Activated naive CD4-positive, alpha-beta T cell treated with anti-CD3 and anti-CD28 coated beads for 36 hours (primary cell): ENCODE measurements at regions not wholly inside any gene's neighbourhood (a gene's known extent, or its start where the extent isn't known, plus 50 kb on each side); places are given as distances from the start of the nearest gene placed in this dataset.

Experiments used
- CTCF ChIA-PET: fragments of 350-600 bp; sonication (Branson Sonifier 250); formaldehyde crosslinking; loops from one replicate; lab custom pipeline; 2021; ENCODE audit warnings: antibody characterized with exemption; lab: Charles Lee
- DNase-seq: peaks from one replicate; pipeline ENCODE4 v3.0.0-alpha.2; 2020
- H3K27ac Mint-ChIP-seq: one replicate; pipeline ENCODE4 v1.8.0; 2021; ENCODE audit warnings: mild to moderate bottlenecking, mixed read lengths
- H3K27me3 Mint-ChIP-seq: one replicate; pipeline ENCODE4 v1.8.0; 2021; ENCODE audit warnings: low read depth, mixed read lengths
- H3K36me3 Mint-ChIP-seq: one replicate; pipeline ENCODE4 v1.8.0; 2021; ENCODE audit warnings: low read depth, mixed read lengths
- H3K4me1 Mint-ChIP-seq: one replicate; pipeline ENCODE4 v1.8.0; 2021; ENCODE audit warnings: low read depth, mixed read lengths
- H3K4me3 Mint-ChIP-seq: one replicate; pipeline ENCODE4 v1.8.0; 2021; ENCODE audit warnings: mild to moderate bottlenecking, moderate library complexity, mixed read lengths
- H3K9me3 Mint-ChIP-seq: one replicate; pipeline ENCODE4 v1.8.0; 2021; ENCODE audit warnings: mixed read lengths
- intact Hi-C: fragments of 100-400 bp; cut with micrococcal nuclease; formaldehyde crosslinking; loops from one replicate; pipeline ENCODE4 v1.15.1; 2023

GRCh38 chr5:37906416-37906815, 66.6 kb upstream of the GDNF start:
- no peaks in the 10 kb centered on the region for H3K4me1 Mint-ChIP-seq
- no peaks in the 10 kb centered on the region for H3K36me3 Mint-ChIP-seq
- intact Hi-C loops = no loop called here
- H3K27me3 Mint-ChIP-seq = peaks cover 22% of the 10 kb centered on the region
- CTCF ChIA-PET = no interaction called here
- H3K27ac Mint-ChIP-seq = no peak overlapping the region
- peaks cover 5% of the 10 kb centered on the region for H3K9me3 Mint-ChIP-seq
- no peak overlapping the region for H3K4me3 Mint-ChIP-seq
- DNase-seq = no peak

GRCh38 chr5:37905230-37905629, 65.4 kb upstream of the GDNF start:
- Mint-ChIP-seq H3K36me3 (no peaks in the 10 kb centered on the region), H3K27me3 (peaks cover 14% of the 10 kb centered on the region), H3K9me3 (peaks cover 5% of the 10 kb centered on the region), H3K27ac (no peak overlapping the region), H3K4me3 (no peak overlapping the region), H3K4me1 (no peaks in the 10 kb centered on the region)
- DNase-seq = no peak
- CTCF ChIA-PET = interaction anchor here (0.6 kb wide), 1 partner anchor 286 kb away, joined by 3 read pairs; no protein-coding TSS in a partner anchor
- intact Hi-C loops = no loop called here

- intact Hi-C loops = no loop called here
- H3K9me3 Mint-ChIP-seq = peaks cover 5% of the 10 kb centered on the region
- no peaks in the 10 kb centered on the region for H3K4me1 Mint-ChIP-seq
- no peak overlapping the region for H3K27ac Mint-ChIP-seq
- CTCF ChIA-PET = no interaction called here
- no peak for DNase-seq
- H3K4me3 Mint-ChIP-seq = no peak overlapping the region
- H3K36me3 Mint-ChIP-seq = no peaks in the 10 kb centered on the region
- H3K27me3 Mint-ChIP-seq = peaks cover 9% of the 10 kb centered on the region
These were observed 62.5 kb upstream of the GDNF start for GRCh38 chr5:37902323-37902722.

GRCh38 chr5:37900692-37901091, 60.9 kb upstream of the GDNF start:
- Mint-ChIP-seq H3K27ac (no peak overlapping the region), H3K27me3 (peaks cover 3% of the 10 kb centered on the region), H3K4me3 (no peak overlapping the region), H3K36me3 (no peaks in the 10 kb centered on the region), H3K4me1 (no peaks in the 10 kb centered on the region), H3K9me3 (peaks cover 2% of the 10 kb centered on the region)
- intact Hi-C loops = no loop called here
- no peak for DNase-seq
- CTCF ChIA-PET = no interaction called here

- intact Hi-C loops = no loop called here
- DNase-seq = no peak
- CTCF ChIA-PET = interaction anchor here (0.6 kb wide), 1 partner anchor 411 kb away, joined by 3 read pairs; no protein-coding TSS in a partner anchor
- Mint-ChIP-seq H3K4me3 (no peak overlapping the region), H3K27ac (no peak overlapping the region), H3K9me3 (no peaks in the 10 kb centered on the region), H3K36me3 (no peaks in the 10 kb centered on the region), H3K4me1 (no peaks in the 10 kb centered on the region), H3K27me3 (peaks cover 5% of the 10 kb centered on the region)
These were observed 59.2 kb upstream of the GDNF start for GRCh38 chr5:37899037-37899436.

GRCh38 chr5:37896159-37896558, 56.3 kb upstream of the GDNF start:
- no peak for DNase-seq

GRCh38 chr5:37893434-37894134, 53.7 kb upstream of the GDNF start:
- H3K36me3 Mint-ChIP-seq = no peaks in the 10 kb centered on the region
- no peaks in the 10 kb centered on the region for H3K4me1 Mint-ChIP-seq
- intact Hi-C loops = no loop called here
- CTCF ChIA-PET = no interaction called here
- H3K27me3 Mint-ChIP-seq = peaks cover 6% of the 10 kb centered on the region
- no peak for DNase-seq
- H3K9me3 Mint-ChIP-seq = no peaks in the 10 kb centered on the region
- no peak overlapping the region for H3K27ac Mint-ChIP-seq
- H3K4me3 Mint-ChIP-seq = no peak overlapping the region

More at GRCh38 chr5:37896159-37896558, 56.3 kb upstream of the GDNF start:
- Mint-ChIP-seq H3K36me3 (no peaks in the 10 kb centered on the region), H3K27me3 (peaks cover 5% of the 10 kb centered on the region), H3K9me3 (no peaks in the 10 kb centered on the region), H3K4me1 (no peaks in the 10 kb centered on the region), H3K27ac (no peak overlapping the region), H3K4me3 (no peak overlapping the region)
- intact Hi-C loops = no loop called here
- CTCF ChIA-PET = no interaction called here

GRCh38 chr5:37892586-37892985, 52.7 kb upstream of the GDNF start:
- no peak overlapping the region for H3K27ac Mint-ChIP-seq
- CTCF ChIA-PET = no interaction called here
- no peaks in the 10 kb centered on the region for H3K36me3 Mint-ChIP-seq
- H3K4me3 Mint-ChIP-seq = no peak overlapping the region
- no peaks in the 10 kb centered on the region for H3K4me1 Mint-ChIP-seq
- peaks cover 6% of the 10 kb centered on the region for H3K27me3 Mint-ChIP-seq
- DNase-seq = no peak
- H3K9me3 Mint-ChIP-seq = no peaks in the 10 kb centered on the region
- intact Hi-C loops = no loop called here

GRCh38 chr5:37891832-37892231, 52.0 kb upstream of the GDNF start:
- intact Hi-C loops = no loop called here
- CTCF ChIA-PET = no interaction called here
- peaks cover 6% of the 10 kb centered on the region for H3K27me3 Mint-ChIP-seq
- H3K4me1 Mint-ChIP-seq = no peaks in the 10 kb centered on the region
- H3K9me3 Mint-ChIP-seq = no peaks in the 10 kb centered on the region
- H3K36me3 Mint-ChIP-seq = no peaks in the 10 kb centered on the region
- no peak overlapping the region for H3K4me3 Mint-ChIP-seq
- H3K27ac Mint-ChIP-seq = no peak overlapping the region
- DNase-seq = no peak

- CTCF ChIA-PET = no interaction called here
- H3K27me3 Mint-ChIP-seq = peaks cover 10% of the 10 kb centered on the region
- H3K4me3 Mint-ChIP-seq = no peak overlapping the region
- H3K4me1 Mint-ChIP-seq = no peaks in the 10 kb centered on the region
- no peak for DNase-seq
- intact Hi-C loops = no loop called here
- no peaks in the 10 kb centered on the region for H3K36me3 Mint-ChIP-seq
- no peaks in the 10 kb centered on the region for H3K9me3 Mint-ChIP-seq
- H3K27ac Mint-ChIP-seq = no peak overlapping the region
These were observed 49.9 kb upstream of the GDNF start for GRCh38 chr5:37889612-37890317.
